Neural crest cell (in vitro differentiated cells): ENCODE measurements at regions not wholly inside any gene's neighbourhood (a gene's known extent, or its start where the extent isn't known, plus 50 kb on each side); places are given as distances from the start of the nearest gene placed in this dataset.

Experiments used
- DNase-seq: peaks from one replicate; pipeline ENCODE4 v3.0.0; 2021; ENCODE audit warnings: low read depth, mixed read lengths, low spot score
- H3K27ac Mint-ChIP-seq: one replicate; pipeline ENCODE4 v1.8.0; 2021; ENCODE audit warnings: mild to moderate bottlenecking, mixed read lengths; ENCODE audit not compliant: unreplicated experiment
- H3K27me3 Mint-ChIP-seq: 2 replicates; pipeline ENCODE4 v1.8.0; 2021; ENCODE audit warnings: low read depth, mild to moderate bottlenecking, mixed read lengths
- H3K36me3 Mint-ChIP-seq: 2 replicates; pipeline ENCODE4 v1.8.0; 2021; ENCODE audit warnings: low read depth, mild to moderate bottlenecking, mixed read lengths
- H3K4me1 Mint-ChIP-seq: 2 replicates; pipeline ENCODE4 v1.8.0; 2021; ENCODE audit warnings: mixed read lengths
- H3K4me3 Mint-ChIP-seq: one replicate; pipeline ENCODE4 v1.8.0; 2021; ENCODE audit warnings: mild to moderate bottlenecking, mixed read lengths
- H3K9me3 Mint-ChIP-seq: 2 replicates; pipeline ENCODE4 v1.8.0; 2021; ENCODE audit warnings: mixed read lengths
- CTCF ChIP-seq: fragments of 200-600 bp; sonication (generic); conservative IDR thresholded peaks from 2 replicates; pipeline ENCODE4 v1.5.0; 2021; ENCODE audit warnings: antibody characterized with exemption, mild to moderate bottlenecking

GRCh38 chr1:104348277-104348676, 598.6 kb downstream of the AMY1C start:
- DNase-seq = no peak
- Mint-ChIP-seq H3K4me1 (no peaks in the 10 kb centered on the region), H3K27me3 (no peaks in the 10 kb centered on the region), H3K27ac (no peak overlapping the region), H3K36me3 (no peaks in the 10 kb centered on the region), H3K4me3 (no peak overlapping the region), H3K9me3 (peaks cover under 1% of the 10 kb centered on the region)
- TF ChIP-seq CTCF = no peak

GRCh38 chr1:104353580-104353979, 603.9 kb downstream of the AMY1C start:
- Mint-ChIP-seq H3K4me3 (no peak overlapping the region), H3K27me3 (no peaks in the 10 kb centered on the region), H3K9me3 (no peaks in the 10 kb centered on the region), H3K36me3 (no peaks in the 10 kb centered on the region), H3K27ac (no peak overlapping the region), H3K4me1 (no peaks in the 10 kb centered on the region)
- no peak for TF ChIP-seq CTCF
- DNase-seq = no peak

- Mint-ChIP-seq H3K27me3 (no peaks in the 10 kb centered on the region), H3K9me3 (no peaks in the 10 kb centered on the region), H3K4me1 (no peaks in the 10 kb centered on the region), H3K27ac (no peak overlapping the region), H3K4me3 (no peak overlapping the region), H3K36me3 (no peaks in the 10 kb centered on the region)
- TF ChIP-seq CTCF = no peak
- DNase-seq = no peak
Observed at GRCh38 chr1:104358086-104358485, 608.4 kb downstream of the AMY1C start.

- Mint-ChIP-seq H3K27me3 (no peaks in the 10 kb centered on the region), H3K9me3 (no peaks in the 10 kb centered on the region), H3K4me3 (no peak overlapping the region), H3K27ac (no peak overlapping the region), H3K4me1 (no peaks in the 10 kb centered on the region), H3K36me3 (no peaks in the 10 kb centered on the region)
- no peak for DNase-seq
- no peak for TF ChIP-seq CTCF
Observed at GRCh38 chr1:104358621-104359020, 608.9 kb downstream of the AMY1C start.

GRCh38 chr1:104378414-104378813, 628.7 kb downstream of the AMY1C start:
- no peak overlapping the region for H3K27ac Mint-ChIP-seq
- peaks cover 6% of the 10 kb centered on the region for H3K36me3 Mint-ChIP-seq
- TF ChIP-seq CTCF = no peak
- peaks cover 13% of the 10 kb centered on the region for H3K4me1 Mint-ChIP-seq
- H3K9me3 Mint-ChIP-seq = peaks cover 12% of the 10 kb centered on the region
- H3K4me3 Mint-ChIP-seq = no peak overlapping the region
- no peak for DNase-seq
- H3K27me3 Mint-ChIP-seq = no peaks in the 10 kb centered on the region

GRCh38 chr1:104380003-104380402, 630.3 kb downstream of the AMY1C start:
- H3K36me3 Mint-ChIP-seq = peaks cover 6% of the 10 kb centered on the region

More at GRCh38 chr1:104380003-104380402, 630.3 kb downstream of the AMY1C start:
- no peaks in the 10 kb centered on the region for H3K27me3 Mint-ChIP-seq
- no peak for DNase-seq
- no peak overlapping the region for H3K27ac Mint-ChIP-seq
- no peak overlapping the region for H3K4me3 Mint-ChIP-seq
- peaks cover 13% of the 10 kb centered on the region for H3K4me1 Mint-ChIP-seq
- TF ChIP-seq CTCF = no peak
- peaks cover 12% of the 10 kb centered on the region for H3K9me3 Mint-ChIP-seq
